Peyer's patch (tissue), 4 donors: ENCODE measurements at regions not wholly inside any gene's neighbourhood (a gene's known extent, or its start where the extent isn't known, plus 50 kb on each side); places are given as distances from the start of the nearest gene placed in this dataset.

Experiments used
- POLR2A ChIP-seq, 2 donors: fragments of 450-650 bp; IDR thresholded peaks; one replicate each; pipeline ENCODE4 v1.5.1; 2017; ENCODE audit warnings: antibody characterized with exemption in 2 of 2, mild to moderate bottlenecking in 2 of 2, moderate library complexity in 2 of 2
- TF ChIP-seq, protein P1 (sequence below), 6 experiments: fragments of 450-650 bp in 4 of 6; fragments of 200-600 bp in 2 of 6; sonication (generic) in 1 of 6; IDR thresholded peaks; one replicate each; pipeline ENCODE4 v1.5.1; 2017 to 2019; ENCODE audit warnings: antibody characterized with exemption in 6 of 6, mild to moderate bottlenecking in 3 of 6, moderate library complexity in 1 of 6

DNA sequence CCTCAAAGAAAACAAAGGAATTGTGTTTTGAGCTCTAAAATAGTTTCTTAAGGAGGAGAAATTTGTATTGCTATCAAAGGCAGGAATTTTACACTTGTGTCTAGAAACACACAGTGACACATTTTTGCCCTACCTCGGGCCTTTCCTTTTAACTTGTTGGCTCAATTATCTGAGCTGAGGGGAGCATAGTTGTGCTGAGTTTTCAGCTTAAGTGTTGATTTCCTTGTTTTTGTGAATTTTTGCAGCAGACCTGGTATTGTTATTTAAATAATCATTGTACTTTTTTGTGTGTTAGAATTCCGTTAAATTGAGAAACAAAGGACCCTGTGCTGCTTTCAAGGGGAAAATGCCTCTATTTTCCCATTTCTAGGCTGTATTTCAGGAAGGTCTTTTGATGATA, 249.7 kb downstream of the CD83 start:
- TF ChIP-seq, protein P1, sequence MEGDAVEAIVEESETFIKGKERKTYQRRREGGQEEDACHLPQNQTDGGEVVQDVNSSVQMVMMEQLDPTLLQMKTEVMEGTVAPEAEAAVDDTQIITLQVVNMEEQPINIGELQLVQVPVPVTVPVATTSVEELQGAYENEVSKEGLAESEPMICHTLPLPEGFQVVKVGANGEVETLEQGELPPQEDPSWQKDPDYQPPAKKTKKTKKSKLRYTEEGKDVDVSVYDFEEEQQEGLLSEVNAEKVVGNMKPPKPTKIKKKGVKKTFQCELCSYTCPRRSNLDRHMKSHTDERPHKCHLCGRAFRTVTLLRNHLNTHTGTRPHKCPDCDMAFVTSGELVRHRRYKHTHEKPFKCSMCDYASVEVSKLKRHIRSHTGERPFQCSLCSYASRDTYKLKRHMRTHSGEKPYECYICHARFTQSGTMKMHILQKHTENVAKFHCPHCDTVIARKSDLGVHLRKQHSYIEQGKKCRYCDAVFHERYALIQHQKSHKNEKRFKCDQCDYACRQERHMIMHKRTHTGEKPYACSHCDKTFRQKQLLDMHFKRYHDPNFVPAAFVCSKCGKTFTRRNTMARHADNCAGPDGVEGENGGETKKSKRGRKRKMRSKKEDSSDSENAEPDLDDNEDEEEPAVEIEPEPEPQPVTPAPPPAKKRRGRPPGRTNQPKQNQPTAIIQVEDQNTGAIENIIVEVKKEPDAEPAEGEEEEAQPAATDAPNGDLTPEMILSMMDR (IDR thresholded peaks at IDR 0.05), result no peak
- no peak for TF ChIP-seq POLR2A (IDR thresholded peaks at IDR 0.05)
